T-helper 1 cell (primary cell): ENCODE measurements at regions not wholly inside any gene's neighbourhood (a gene's known extent, or its start where the extent isn't known, plus 50 kb on each side); places are given as distances from the start of the nearest gene placed in this dataset.
"Not testable (repeated sequence)": the region's sequence is repeated elsewhere in the genome, so short reads cannot be mapped to it uniquely, and the experiment has no call there.

Experiments used
- DNase-seq, 5 donors: peaks; one replicate each; pipeline ENCODE4 v3.0.0-alpha.2; 2012 to 2020

GRCh38 chr9:87160148-87161102, 213.1 kb upstream of the GAS1 start:
- DNase-seq, result no peak

GRCh38 chr9:87167161-87167560, 219.9 kb upstream of the GAS1 start:
- DNase-seq, result no peak

GRCh38 chr9:87167582-87167981, 220.3 kb upstream of the GAS1 start:
- DNase-seq, result no peak

GRCh38 chr9:87178302-87178701, 231.0 kb upstream of the GAS1 start:
- DNase-seq, result no peak

- no peak for DNase-seq
Measured at GRCh38 chr9:87179553-87180340, 232.4 kb upstream of the GAS1 start.

- no peak for DNase-seq
Measured at GRCh38 chr9:87180361-87180760, 233.1 kb upstream of the GAS1 start.

- no peak for DNase-seq
Measured at GRCh38 chr9:87180841-87181240, 233.5 kb upstream of the GAS1 start.

GRCh38 chr9:87181670-87182069, 234.4 kb upstream of the GAS1 start:
- no peak for DNase-seq

GRCh38 chr9:87184956-87185642, 237.8 kb upstream of the GAS1 start:
- DNase-seq, result no peak

GRCh38 chr9:87187656-87188055, 240.3 kb upstream of the GAS1 start:
- no peak for DNase-seq

- DNase-seq, result no peak
Measured at GRCh38 chr9:87189006-87189405, 241.7 kb upstream of the GAS1 start.

GRCh38 chr9:87193151-87193550, 245.8 kb upstream of the GAS1 start:
- no peak for DNase-seq

- no peak for DNase-seq
Measured at GRCh38 chr9:87193925-87194868, 246.9 kb upstream of the GAS1 start.

- no peak for DNase-seq
Measured at GRCh38 chr9:87195306-87195705, 248.0 kb upstream of the GAS1 start.

- no peak for DNase-seq
Measured at GRCh38 chr9:87197349-87198130, 250.2 kb upstream of the GAS1 start.

GRCh38 chr9:87198716-87199115, 251.4 kb upstream of the GAS1 start:
- no peak for DNase-seq

- DNase-seq, result no peak
Measured at GRCh38 chr9:87199278-87199677, 252.0 kb upstream of the GAS1 start.

- DNase-seq, result no peak
Measured at GRCh38 chr9:87199782-87200181, 252.5 kb upstream of the GAS1 start.

- no peak for DNase-seq
Measured at GRCh38 chr9:87201351-87201751, 254.0 kb upstream of the GAS1 start.

GRCh38 chr9:87206064-87206661, 258.9 kb upstream of the GAS1 start:
- no peak for DNase-seq

GRCh38 chr9:87210658-87211057, 263.4 kb upstream of the GAS1 start:
- DNase-seq, result not testable (repeated sequence)
